Vagina (tissue), 2 donors: ENCODE measurements at regions not wholly inside any gene's neighbourhood (a gene's known extent, or its start where the extent isn't known, plus 50 kb on each side); places are given as distances from the start of the nearest gene placed in this dataset.
"Not testable (repeated sequence)": the region's sequence is repeated elsewhere in the genome, so short reads cannot be mapped to it uniquely, and the experiment has no call there.

Source experiments
- DNase-seq, 2 donors: peaks; one replicate each; pipeline ENCODE4 v3.0.0-alpha.2; 2017; ENCODE audit errors: extremely low spot score in 2 of 2
- H3K27ac ChIP-seq: fragments of 200-600 bp; sonication (generic); one replicate; pipeline ENCODE4 v1.5.1; 2019
- H3K27me3 ChIP-seq: fragments of 200-600 bp; sonication (generic); one replicate; pipeline ENCODE4 v1.5.1; 2019
- H3K36me3 ChIP-seq, 2 donors: fragments of 200-600 bp; sonication (generic); one replicate each; pipeline ENCODE4 v1.5.1; 2017 to 2019
- H3K4me1 ChIP-seq: fragments of 200-600 bp; sonication (generic); one replicate; pipeline ENCODE4 v1.5.1; 2019
- H3K4me3 ChIP-seq, 2 donors: fragments of 200-600 bp; sonication (generic); 1 replicate in 1 of 2; 2 replicates in 1 of 2; pipeline ENCODE4 v1.5.1; 2016 to 2019
- H3K9me3 ChIP-seq: fragments of 200-600 bp; sonication (generic); one replicate; pipeline ENCODE4 v1.5.1; 2019
- CTCF ChIP-seq, 3 experiments: fragments of 450-650 bp in 2 of 3; fragments of 200-600 bp in 1 of 3; sonication (generic) in 1 of 3; IDR thresholded peaks; one replicate each; pipeline ENCODE4 v1.5.1; 2017 to 2019; ENCODE audit warnings: antibody characterized with exemption in 3 of 3, mild to moderate bottlenecking in 2 of 3, moderate library complexity in 2 of 3
- POLR2A ChIP-seq, 2 donors: fragments of 450-650 bp; IDR thresholded peaks; one replicate each; pipeline ENCODE4 v1.6.1; 2017; ENCODE audit warnings: antibody characterized with exemption in 2 of 2, mild to moderate bottlenecking in 2 of 2, moderate library complexity in 2 of 2
- POLR2AphosphoS5 ChIP-seq, 2 donors: sonication (generic); formaldehyde crosslinking; IDR thresholded peaks; one replicate each; pipeline ENCODE4 v1.9.0; 2017; ENCODE audit warnings: antibody characterized with exemption in 2 of 2, mild to moderate bottlenecking in 2 of 2, low read depth in 1 of 2; ENCODE audit not compliant: insufficient read depth in 1 of 2
- intact Hi-C: fragments of 100-400 bp; cut with DNase I; formaldehyde crosslinking; loops from one replicate; pipeline ENCODE4 v1.15.1; 2023

- H3K27ac ChIP-seq, H3K4me1 ChIP-seq, H3K27me3 ChIP-seq, DNase-seq, H3K9me3 ChIP-seq, H3K36me3 ChIP-seq, intact Hi-C loops, H3K4me3 ChIP-seq: not testable (repeated sequence)
- TF ChIP-seq CTCF (IDR thresholded peaks at IDR 0.05), result peak; percentile 54 to 85 (median 68)
Measured at GRCh38 chr11:3454844-3455243, 75.9 kb upstream of the ZNF195 start.

- H3K36me3 ChIP-seq, H3K4me3 ChIP-seq, H3K4me1 ChIP-seq, H3K27ac ChIP-seq, H3K9me3 ChIP-seq, DNase-seq, H3K27me3 ChIP-seq, intact Hi-C loops: not testable (repeated sequence)
Measured at GRCh38 chr11:3453596-3454256, 74.8 kb upstream of the ZNF195 start.

- H3K9me3 ChIP-seq, H3K27me3 ChIP-seq, H3K4me1 ChIP-seq, intact Hi-C loops, H3K36me3 ChIP-seq, DNase-seq, H3K27ac ChIP-seq, H3K4me3 ChIP-seq: not testable (repeated sequence)
Measured at GRCh38 chr11:3450822-3451221, 71.9 kb upstream of the ZNF195 start.

- H3K4me1 ChIP-seq, H3K9me3 ChIP-seq, H3K4me3 ChIP-seq, H3K27ac ChIP-seq, DNase-seq, H3K27me3 ChIP-seq, intact Hi-C loops, H3K36me3 ChIP-seq: not testable (repeated sequence)
Measured at GRCh38 chr11:3445535-3445934, 66.6 kb upstream of the ZNF195 start.

GRCh38 chr11:3444420-3444744 is 65.4 kb upstream of the ZNF195 start:
- H3K27ac ChIP-seq, intact Hi-C loops, H3K4me1 ChIP-seq: not testable (repeated sequence)

GRCh38 chr11:3443700-3444419 is 64.9 kb upstream of the ZNF195 start:
- H3K27ac ChIP-seq, intact Hi-C loops, H3K36me3 ChIP-seq, DNase-seq, H3K27me3 ChIP-seq, H3K4me1 ChIP-seq, H3K9me3 ChIP-seq: not testable (repeated sequence)
- H3K4me3 ChIP-seq, result peak overlapping the region in 1 of 2 donors; percentile 10

More at GRCh38 chr11:3444420-3444744, 65.4 kb upstream of the ZNF195 start:
- DNase-seq, H3K36me3 ChIP-seq, H3K9me3 ChIP-seq, H3K27me3 ChIP-seq, H3K4me3 ChIP-seq: not testable (repeated sequence)

GRCh38 chr11:3437441-3437840 is 58.5 kb upstream of the ZNF195 start:
- H3K4me3 ChIP-seq, DNase-seq, H3K27me3 ChIP-seq, H3K9me3 ChIP-seq, intact Hi-C loops, H3K4me1 ChIP-seq, H3K27ac ChIP-seq, H3K36me3 ChIP-seq: not testable (repeated sequence)

- Histone ChIP-seq H3K4me1 (no peaks in the 10 kb centered on the region), H3K36me3 (no peaks in the 10 kb centered on the region), H3K27ac (no peak overlapping the region), H3K27me3 (no peaks in the 10 kb centered on the region), H3K9me3 (no peaks in the 10 kb centered on the region), H3K4me3 (no peak overlapping the region)
- intact Hi-C loops, result no loop called here
- no peak for DNase-seq
- TF ChIP-seq POLR2AphosphoS5 (IDR thresholded peaks at IDR 0.05; ENCODE audit: insufficient read depth in 1 of 2, low read depth in 1 of 2) (no peak), POLR2A (IDR thresholded peaks at IDR 0.05) (no peak), CTCF (IDR thresholded peaks at IDR 0.05) (no peak)
Measured at GRCh38 chr11:3434976-3435375, 56.0 kb upstream of the ZNF195 start.

GRCh38 chr11:3429191-3429590 is 50.2 kb upstream of the ZNF195 start:
- intact Hi-C loops, H3K27ac ChIP-seq, H3K27me3 ChIP-seq, H3K4me1 ChIP-seq, H3K9me3 ChIP-seq, H3K36me3 ChIP-seq, DNase-seq, H3K4me3 ChIP-seq: not testable (repeated sequence)
